Panc1 (cell line): ENCODE measurements at regions not wholly inside any gene's neighbourhood (a gene's known extent, or its start where the extent isn't known, plus 50 kb on each side); places are given as distances from the start of the nearest gene placed in this dataset.

Experiments used
- POLR2AphosphoS5 ChIP-seq: IDR thresholded peaks from 2 replicates; pipeline ENCODE4 v1.6.1; 2012; ENCODE audit warnings: mild to moderate bottlenecking, low read depth, low read length, moderate library complexity
- REST ChIP-seq, 2 experiments: IDR thresholded peaks; 2 replicates each; pipeline ENCODE4 v1.6.1; 2011 to 2012; ENCODE audit warnings: low read depth in 2 of 2, control low read depth in 1 of 2, low read length in 1 of 2, mild to moderate bottlenecking in 1 of 2, moderate library complexity in 1 of 2; ENCODE audit not compliant: insufficient read depth in 1 of 2
- SIN3A ChIP-seq: IDR thresholded peaks from 2 replicates; pipeline ENCODE4 v1.6.1; 2012; ENCODE audit warnings: low read depth, mild to moderate bottlenecking, low read length, moderate library complexity, borderline replicate concordance; ENCODE audit not compliant: insufficient read depth
- TCF7L2 ChIP-seq: IDR thresholded peaks from 2 replicates; pipeline ENCODE4 v1.6.1; 2011; ENCODE audit warnings: mild to moderate bottlenecking, low read depth, low read length, inconsistent platforms
- TF ChIP-seq, protein P1 (sequence below): fragments of 450-650 bp; IDR thresholded peaks from 2 replicates; pipeline ENCODE4 v1.5.1; 2017; ENCODE audit warnings: mild to moderate bottlenecking

DNA sequence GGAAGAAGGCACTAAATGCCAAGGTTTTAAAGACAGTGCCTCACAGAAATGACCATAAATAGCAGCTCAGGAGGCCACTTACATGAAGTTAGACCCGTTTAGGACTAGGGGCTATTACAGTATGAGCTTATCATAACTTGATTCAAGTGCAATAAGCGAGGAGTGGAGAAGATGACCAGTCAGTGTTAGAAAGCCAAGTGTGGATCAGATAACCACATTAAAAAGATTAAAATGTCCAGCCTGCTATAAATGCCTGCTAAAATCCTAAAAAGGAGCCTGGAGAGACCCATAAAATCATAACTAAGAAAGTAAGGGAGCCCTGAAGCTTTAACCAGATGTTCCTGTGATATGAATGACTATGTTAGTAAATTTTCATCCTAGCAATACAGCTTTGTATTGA lies 117.5 kb upstream of the ZNF521 start:
- no peak for TF ChIP-seq SIN3A
- TF ChIP-seq, protein P1, sequence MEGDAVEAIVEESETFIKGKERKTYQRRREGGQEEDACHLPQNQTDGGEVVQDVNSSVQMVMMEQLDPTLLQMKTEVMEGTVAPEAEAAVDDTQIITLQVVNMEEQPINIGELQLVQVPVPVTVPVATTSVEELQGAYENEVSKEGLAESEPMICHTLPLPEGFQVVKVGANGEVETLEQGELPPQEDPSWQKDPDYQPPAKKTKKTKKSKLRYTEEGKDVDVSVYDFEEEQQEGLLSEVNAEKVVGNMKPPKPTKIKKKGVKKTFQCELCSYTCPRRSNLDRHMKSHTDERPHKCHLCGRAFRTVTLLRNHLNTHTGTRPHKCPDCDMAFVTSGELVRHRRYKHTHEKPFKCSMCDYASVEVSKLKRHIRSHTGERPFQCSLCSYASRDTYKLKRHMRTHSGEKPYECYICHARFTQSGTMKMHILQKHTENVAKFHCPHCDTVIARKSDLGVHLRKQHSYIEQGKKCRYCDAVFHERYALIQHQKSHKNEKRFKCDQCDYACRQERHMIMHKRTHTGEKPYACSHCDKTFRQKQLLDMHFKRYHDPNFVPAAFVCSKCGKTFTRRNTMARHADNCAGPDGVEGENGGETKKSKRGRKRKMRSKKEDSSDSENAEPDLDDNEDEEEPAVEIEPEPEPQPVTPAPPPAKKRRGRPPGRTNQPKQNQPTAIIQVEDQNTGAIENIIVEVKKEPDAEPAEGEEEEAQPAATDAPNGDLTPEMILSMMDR = no peak
- no peak for TF ChIP-seq POLR2AphosphoS5
- no peak for TF ChIP-seq REST (IDR thresholded peaks at IDR 0.05; ENCODE audit: insufficient read depth in 1 of 2, low read depth in 2 of 2, low read length in 1 of 2)
- TF ChIP-seq TCF7L2 = no peak
